Activated B cell treated with CpG ODN at 0.5 μM for 24 hours (primary cell): ENCODE measurements at regions not wholly inside any gene's neighbourhood (a gene's known extent, or its start where the extent isn't known, plus 50 kb on each side); places are given as distances from the start of the nearest gene placed in this dataset.

Experiments used
- ATAC-seq: fragments of 200-7000 bp; cut with Tn5 transposase; one replicate; pipeline ENCODE4 v1.10.0; 2021; ENCODE audit warnings: low read depth, mild to moderate bottlenecking, moderate library complexity
- CTCF ChIA-PET: fragments of 350-600 bp; sonication (Branson Sonifier 250); formaldehyde crosslinking; loops from one replicate; lab custom pipeline; 2021; ENCODE audit warnings: antibody characterized with exemption; lab: Charles Lee
- POLR2A ChIA-PET: fragments of 350-600 bp; sonication (Branson Sonifier 250); formaldehyde crosslinking; loops from one replicate; lab custom pipeline; 2021; ENCODE audit warnings: antibody characterized with exemption; lab: Charles Lee
- DNase-seq: peaks from one replicate; pipeline ENCODE4 v3.0.0; 2022
- H3K27ac Mint-ChIP-seq: one replicate; pipeline ENCODE4 v1.8.0; 2020; ENCODE audit warnings: mixed read lengths
- H3K27me3 Mint-ChIP-seq: one replicate; pipeline ENCODE4 v1.8.0; 2021; ENCODE audit warnings: mixed read lengths
- H3K36me3 Mint-ChIP-seq: one replicate; pipeline ENCODE4 v1.8.0; 2021; ENCODE audit warnings: low read depth, mixed read lengths
- H3K4me1 Mint-ChIP-seq: one replicate; pipeline ENCODE4 v1.8.0; 2021; ENCODE audit warnings: mixed read lengths
- H3K4me3 Mint-ChIP-seq: one replicate; pipeline ENCODE4 v1.8.0; 2020; ENCODE audit warnings: mild to moderate bottlenecking, mixed read lengths
- H3K9me3 Mint-ChIP-seq: one replicate; pipeline ENCODE4 v1.8.0; 2020; ENCODE audit warnings: mixed read lengths
- intact Hi-C: fragments of 100-400 bp; cut with micrococcal nuclease; formaldehyde crosslinking; loops from one replicate; pipeline ENCODE4 v1.15.1; 2024
- TF ChIP-seq, protein P1 (sequence below): fragments of 200-600 bp; IDR thresholded peaks from one replicate; pipeline ENCODE4 v1.8.0; 2022; ENCODE audit warnings: antibody characterized with exemption, mild to moderate bottlenecking

DNA sequence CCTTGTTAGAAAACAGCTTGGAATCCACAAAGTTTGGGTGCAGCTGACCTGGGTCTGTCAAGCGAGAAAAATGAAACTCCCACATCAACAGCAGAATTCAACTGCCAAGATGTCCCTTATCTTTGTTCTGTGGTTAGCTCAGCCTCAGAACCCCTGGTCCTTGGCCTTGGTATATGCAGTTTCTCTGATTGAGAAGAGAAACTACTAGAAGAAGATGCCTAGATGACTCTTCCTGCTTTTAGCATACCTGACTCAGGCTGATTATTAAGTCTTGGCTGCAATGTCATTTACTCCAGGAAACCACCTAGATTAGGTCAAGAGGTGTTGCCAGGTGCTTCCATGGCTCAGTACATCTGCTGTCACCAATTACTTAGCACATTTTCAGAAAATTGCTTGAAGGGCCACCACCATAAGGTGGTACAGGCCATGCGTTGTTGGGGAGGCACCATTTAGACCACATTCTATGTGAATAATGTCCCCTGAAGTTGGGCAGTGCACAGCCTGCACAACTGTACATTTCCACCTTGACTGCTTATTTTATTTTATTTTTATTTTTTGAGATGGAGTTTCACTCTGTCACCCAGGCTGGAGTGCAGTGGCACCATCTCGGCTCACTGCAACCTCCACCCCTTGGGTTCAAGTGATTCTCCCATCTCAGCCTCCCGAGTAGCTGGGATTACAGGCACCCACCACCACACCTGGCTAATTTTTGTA is 59.4 kb upstream of the ZNF438 start:
- H3K27ac Mint-ChIP-seq: peak overlapping the region; percentile 64
- H3K4me1 Mint-ChIP-seq: peaks cover 13% of the 10 kb centered on the region
- ATAC-seq: peak; percentile 89
- intact Hi-C loops: loop anchor here (1.0 to 2.0 kb wide), 3 partner anchors 10 to 228 kb away; partner anchors contain the start of gene ZEB1
- ChIA-PET CTCF (interaction anchor here (1.0 kb wide), 1 partner anchor 59 kb away, joined by 3 read pairs; the partner anchor contains the start of gene ZNF438), POLR2A (interaction anchor here (0.7 to 1.8 kb wide), 5 partner anchors 10 to 508 kb away, joined by 3 to 10 read pairs (median 4); partner anchors contain the start of gene ZNF438)
- H3K4me3 Mint-ChIP-seq: peak overlapping the region; percentile 2
- TF ChIP-seq, protein P1, sequence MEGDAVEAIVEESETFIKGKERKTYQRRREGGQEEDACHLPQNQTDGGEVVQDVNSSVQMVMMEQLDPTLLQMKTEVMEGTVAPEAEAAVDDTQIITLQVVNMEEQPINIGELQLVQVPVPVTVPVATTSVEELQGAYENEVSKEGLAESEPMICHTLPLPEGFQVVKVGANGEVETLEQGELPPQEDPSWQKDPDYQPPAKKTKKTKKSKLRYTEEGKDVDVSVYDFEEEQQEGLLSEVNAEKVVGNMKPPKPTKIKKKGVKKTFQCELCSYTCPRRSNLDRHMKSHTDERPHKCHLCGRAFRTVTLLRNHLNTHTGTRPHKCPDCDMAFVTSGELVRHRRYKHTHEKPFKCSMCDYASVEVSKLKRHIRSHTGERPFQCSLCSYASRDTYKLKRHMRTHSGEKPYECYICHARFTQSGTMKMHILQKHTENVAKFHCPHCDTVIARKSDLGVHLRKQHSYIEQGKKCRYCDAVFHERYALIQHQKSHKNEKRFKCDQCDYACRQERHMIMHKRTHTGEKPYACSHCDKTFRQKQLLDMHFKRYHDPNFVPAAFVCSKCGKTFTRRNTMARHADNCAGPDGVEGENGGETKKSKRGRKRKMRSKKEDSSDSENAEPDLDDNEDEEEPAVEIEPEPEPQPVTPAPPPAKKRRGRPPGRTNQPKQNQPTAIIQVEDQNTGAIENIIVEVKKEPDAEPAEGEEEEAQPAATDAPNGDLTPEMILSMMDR: no peak
- no peaks in the 10 kb centered on the region for H3K36me3 Mint-ChIP-seq
- H3K27me3 Mint-ChIP-seq: no peaks in the 10 kb centered on the region
- DNase-seq: no peak
- H3K9me3 Mint-ChIP-seq: no peaks in the 10 kb centered on the region

DNA sequence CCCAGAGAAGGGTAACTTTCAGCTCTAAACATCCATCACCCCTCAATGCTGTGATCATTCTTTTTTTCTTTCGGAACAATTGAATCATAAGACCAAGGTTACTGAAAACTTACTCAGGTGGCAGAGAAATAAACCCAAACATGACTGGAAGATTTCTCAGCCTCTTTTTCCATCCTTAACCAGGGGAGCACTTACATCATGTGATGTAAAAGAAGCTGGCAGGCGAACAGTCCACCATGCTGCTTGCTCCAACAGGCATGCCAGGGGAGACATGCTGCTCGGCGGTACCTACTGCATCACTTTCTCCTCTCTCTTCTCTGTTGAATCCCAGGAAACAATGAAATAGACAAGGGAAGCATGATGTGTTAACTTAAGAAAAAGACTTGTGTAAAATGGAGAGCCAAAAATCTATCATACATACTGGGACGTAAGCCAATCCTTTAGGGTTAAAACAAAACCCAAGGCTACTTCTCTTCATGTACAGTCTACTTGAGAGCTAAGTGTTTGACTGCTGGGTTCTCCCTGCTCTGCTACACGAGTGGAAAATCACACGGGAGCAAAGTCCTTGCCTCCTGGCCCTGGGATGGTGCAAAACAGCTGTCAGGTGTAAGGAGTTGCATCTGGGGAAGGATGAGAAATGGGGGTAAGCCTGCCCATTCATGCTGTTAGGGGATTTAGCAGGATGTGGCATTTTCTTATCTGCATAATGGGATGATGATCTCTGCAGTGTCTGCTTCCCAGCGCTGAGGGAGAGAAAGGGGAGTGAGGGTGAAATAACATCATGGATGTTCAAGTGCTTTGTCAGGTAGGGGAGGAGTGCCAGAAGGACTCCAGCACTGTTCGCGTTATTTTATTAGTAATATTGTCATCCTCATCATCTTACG is 64.3 kb upstream of the ZNF438 start:
- Mint-ChIP-seq H3K27ac (no peak overlapping the region), H3K4me3 (no peak overlapping the region)
- no peak for DNase-seq

DNA sequence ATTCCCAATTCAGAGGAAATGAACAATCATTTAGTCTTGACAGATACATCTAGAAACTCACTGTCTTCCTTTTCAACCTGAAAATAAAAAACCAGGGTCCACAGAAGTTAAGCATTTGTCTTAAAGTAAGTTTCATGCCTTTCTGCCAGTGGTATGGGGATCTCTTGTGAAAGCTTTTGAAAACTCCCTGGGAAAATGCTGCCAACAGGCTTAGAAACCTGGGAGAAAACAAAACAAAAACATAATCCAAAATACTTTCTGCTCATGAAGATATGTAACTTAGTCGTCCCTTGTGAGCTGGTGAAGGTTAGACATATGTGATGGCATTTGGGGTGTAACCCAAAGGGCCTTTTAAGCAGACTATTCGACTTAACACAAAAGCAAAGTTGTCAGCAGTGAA is 66.4 kb upstream of the ZNF438 start:
- TF ChIP-seq, protein P1: no peak
- CTCF ChIA-PET: no interaction called here
- Mint-ChIP-seq H3K4me1 (peaks cover 21% of the 10 kb centered on the region), H3K9me3 (no peaks in the 10 kb centered on the region), H3K27ac (no peak overlapping the region), H3K27me3 (peaks cover 2% of the 10 kb centered on the region), H3K4me3 (no peak overlapping the region), H3K36me3 (no peaks in the 10 kb centered on the region)
- POLR2A ChIA-PET: interaction anchor here (2.1 kb wide), 1 partner anchor 66 kb away, joined by 5 read pairs; the partner anchor contains the start of gene ZNF438
- no peak for ATAC-seq
- no peak for DNase-seq
- intact Hi-C loops: no loop called here

More for the DNA sequence above, 64.3 kb upstream of the ZNF438 start:
- Mint-ChIP-seq H3K27me3 (no peaks in the 10 kb centered on the region), H3K36me3 (no peaks in the 10 kb centered on the region), H3K4me1 (peaks cover 17% of the 10 kb centered on the region), H3K9me3 (no peaks in the 10 kb centered on the region)
- ChIA-PET POLR2A (no interaction called here), CTCF (interaction anchor here (0.7 kb wide), 1 partner anchor 713 kb away, joined by 6 read pairs; no protein-coding TSS in a partner anchor)
- no peak for ATAC-seq
- TF ChIP-seq, protein P1: no peak
- intact Hi-C loops: no loop called here

DNA sequence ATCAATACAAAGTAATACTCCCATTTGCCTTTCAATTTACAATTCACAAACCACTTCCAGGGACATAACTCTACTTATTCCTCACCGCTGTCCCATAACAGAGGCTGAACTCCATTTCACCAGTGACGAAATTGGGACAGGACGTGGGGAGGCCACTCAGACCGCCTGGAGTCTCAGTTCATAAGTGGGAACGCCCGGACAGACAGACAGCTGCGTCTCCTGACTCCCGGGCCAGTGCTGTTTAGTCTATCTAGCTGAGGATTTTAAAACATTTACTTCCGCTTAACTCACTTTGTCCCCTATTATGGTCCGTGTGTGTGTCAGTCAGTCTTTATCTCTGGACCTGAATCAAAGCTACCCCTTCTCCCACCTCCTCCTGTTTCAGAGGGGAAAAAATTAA is 67.4 kb upstream of the ZNF438 start:
- ChIA-PET POLR2A (interaction anchor here (0.6 to 2.1 kb wide), 2 partner anchors 26 to 67 kb away, joined by 3 to 5 read pairs; partner anchors contain the start of gene ZNF438), CTCF (no interaction called here)
- no peak for ATAC-seq
- no peaks in the 10 kb centered on the region for H3K9me3 Mint-ChIP-seq
- H3K27ac Mint-ChIP-seq: no peak overlapping the region
- DNase-seq: no peak
- no peak overlapping the region for H3K4me3 Mint-ChIP-seq
- peaks cover 21% of the 10 kb centered on the region for H3K4me1 Mint-ChIP-seq
- H3K27me3 Mint-ChIP-seq: peaks cover 2% of the 10 kb centered on the region
- intact Hi-C loops: no loop called here
- TF ChIP-seq, protein P1: no peak
- no peaks in the 10 kb centered on the region for H3K36me3 Mint-ChIP-seq
